IPS-NIHi7 (cell line): ENCODE measurements at regions not wholly inside any gene's neighbourhood (a gene's known extent, or its start where the extent isn't known, plus 50 kb on each side); places are given as distances from the start of the nearest gene placed in this dataset.

Experiments used
- DNase-seq: peaks from one replicate; pipeline ENCODE4 v3.0.0; 2012; ENCODE audit warnings: mixed read lengths; ENCODE audit errors: extremely low spot score

DNA sequence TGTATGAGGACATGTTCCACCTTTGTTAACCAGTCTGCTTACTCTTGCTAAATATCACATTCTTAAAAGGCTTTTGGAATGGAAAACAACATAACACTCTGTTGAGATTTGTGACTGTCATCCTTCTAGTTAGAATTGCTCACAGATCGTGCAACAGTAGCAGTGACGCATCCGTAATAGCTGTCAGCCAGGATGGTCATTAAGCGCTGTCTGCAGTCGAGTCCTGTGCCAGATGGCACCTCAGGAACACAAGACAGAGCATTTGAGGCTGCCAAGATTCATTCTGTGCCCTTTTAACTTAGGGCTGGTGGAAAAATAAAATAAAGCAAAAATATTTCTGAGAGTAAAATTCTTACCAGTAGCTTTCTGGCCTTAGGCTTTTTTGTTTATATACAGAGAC is 348.6 kb downstream of the ANKRD7 start:
- DNase-seq = no peak

DNA sequence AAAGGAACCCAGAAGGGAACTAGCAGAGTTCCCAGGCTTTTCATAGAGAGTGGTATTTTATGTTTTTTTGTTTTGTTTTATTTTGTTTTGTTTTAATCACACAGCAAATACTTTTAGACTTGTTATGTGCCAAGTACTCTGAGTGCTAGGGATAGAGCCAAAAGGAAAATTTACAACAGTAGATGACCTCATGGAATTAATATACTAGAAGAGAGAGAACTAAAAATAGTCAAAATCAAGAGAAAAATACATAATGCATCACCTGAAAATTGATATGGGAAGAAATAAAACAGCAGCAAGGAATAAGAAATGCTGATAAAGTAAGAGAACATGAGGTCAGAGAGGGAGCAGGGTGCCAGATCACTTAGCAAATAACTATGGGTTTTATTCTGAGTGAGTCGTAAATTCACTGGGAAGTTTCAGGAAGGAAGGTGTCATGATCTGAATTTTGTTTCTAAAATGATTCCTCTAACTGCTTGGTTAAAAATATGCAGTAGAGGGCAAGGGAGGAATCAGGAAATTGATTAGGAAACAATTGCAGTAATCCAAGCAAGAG is 351.0 kb downstream of the ANKRD7 start:
- DNase-seq = no peak

DNA sequence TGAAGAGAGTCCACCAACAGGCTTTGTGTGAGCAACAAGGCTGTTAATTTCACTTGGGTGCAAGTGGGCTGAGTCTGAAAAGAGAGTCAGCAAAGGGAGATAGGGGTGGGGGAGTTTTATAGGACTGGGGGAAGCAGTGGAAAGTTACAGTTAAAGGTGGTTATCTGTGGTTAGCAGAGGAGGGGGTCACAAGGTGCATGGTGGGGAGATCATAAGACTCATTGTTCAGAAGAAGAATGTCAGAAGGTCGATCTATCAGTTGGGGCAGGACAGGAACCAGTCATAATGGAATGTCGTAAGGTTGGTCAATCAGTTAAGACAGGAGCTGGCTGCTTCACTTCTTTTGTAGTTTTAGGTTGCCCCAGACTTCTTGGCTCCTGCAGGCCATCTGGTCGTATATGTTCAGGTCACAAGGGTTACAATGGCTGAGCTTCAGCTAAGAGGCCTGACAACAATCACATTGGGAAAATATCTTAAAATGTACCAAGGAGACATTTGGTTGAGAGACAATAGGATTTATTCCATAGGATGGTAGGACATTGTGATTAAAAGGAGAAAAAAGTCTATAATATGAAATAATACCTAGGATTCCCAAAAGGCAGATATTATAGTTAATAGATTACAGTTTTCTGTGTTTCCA is 356.4 kb downstream of the ANKRD7 start:
- DNase-seq = no peak

DNA sequence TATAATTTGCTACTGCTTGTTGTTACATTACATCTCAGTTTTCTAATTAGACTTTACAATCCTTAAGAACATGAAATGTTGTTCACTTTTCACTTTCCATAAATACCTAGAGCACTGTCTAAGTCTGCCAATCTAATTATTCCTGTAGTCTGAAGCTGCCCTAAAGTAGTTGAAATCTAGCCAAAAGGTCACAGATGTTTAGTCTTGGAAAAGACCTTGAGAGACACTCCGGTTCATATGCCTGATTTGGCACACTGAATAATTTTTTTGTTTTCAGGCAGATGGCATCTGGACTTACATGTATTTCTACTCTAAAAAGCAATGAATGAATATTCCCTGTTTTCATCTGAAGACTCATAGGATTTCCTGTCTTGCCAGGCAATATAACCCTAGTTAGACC is 359.1 kb downstream of the ANKRD7 start:
- no peak for DNase-seq

DNA sequence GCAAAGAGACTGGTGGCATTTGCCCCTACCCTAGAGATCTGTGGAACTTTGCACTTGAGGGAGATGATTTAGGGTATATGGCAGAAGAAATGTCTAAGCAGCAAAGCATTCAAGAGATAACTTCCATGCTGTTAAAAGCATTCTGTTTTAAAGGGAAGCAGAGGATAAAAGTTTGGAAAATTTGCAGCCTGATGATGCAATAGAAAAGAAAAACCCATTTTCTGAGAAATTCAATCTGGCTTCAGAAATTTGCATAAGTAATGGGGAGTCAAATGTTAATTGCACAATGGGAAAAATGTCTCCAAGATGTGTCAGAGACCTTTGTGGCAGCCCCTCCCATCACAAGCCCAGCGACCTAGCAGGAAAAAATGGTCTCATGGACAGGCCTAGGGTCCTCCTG is 361.7 kb downstream of the ANKRD7 start:
- no peak for DNase-seq

DNA sequence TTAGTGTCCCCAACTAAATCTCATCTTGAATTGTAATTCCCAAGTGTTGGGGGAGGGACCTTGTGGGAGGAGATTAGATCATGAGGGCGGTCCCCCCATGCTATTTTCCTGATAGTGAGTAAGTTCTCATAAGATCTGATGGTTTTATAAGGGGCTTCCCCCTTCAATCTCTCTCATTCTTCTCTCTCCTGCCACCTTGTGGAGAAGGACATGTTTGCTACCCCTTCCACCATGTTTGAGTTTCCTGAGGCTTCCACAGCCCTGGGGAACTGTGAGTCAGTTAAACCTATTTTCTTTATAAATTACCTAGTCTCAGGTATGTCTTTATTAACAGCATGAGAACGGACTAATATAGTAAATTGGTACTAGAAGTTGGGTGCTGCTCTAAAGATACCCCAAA is 365.6 kb downstream of the ANKRD7 start:
- DNase-seq = no peak

DNA sequence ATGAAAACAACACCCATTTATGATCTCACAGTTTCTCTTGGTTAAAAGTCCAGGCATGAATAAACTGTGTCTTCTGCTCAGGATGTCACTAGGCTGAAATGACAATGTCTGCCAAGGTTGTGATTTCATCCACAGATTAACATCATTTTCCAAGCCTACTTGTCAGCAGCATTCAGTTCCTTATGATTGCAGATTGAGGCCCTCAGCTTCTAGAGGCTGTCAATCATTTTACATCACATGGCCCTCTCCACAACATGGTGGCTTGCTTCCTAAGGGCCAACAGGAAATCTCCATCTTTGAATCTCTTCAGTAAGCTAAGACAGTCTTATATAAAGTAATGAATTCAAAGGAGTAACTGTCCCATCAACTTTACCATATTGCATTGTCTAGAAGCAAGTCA is 377.6 kb downstream of the ANKRD7 start:
- DNase-seq = no peak

DNA sequence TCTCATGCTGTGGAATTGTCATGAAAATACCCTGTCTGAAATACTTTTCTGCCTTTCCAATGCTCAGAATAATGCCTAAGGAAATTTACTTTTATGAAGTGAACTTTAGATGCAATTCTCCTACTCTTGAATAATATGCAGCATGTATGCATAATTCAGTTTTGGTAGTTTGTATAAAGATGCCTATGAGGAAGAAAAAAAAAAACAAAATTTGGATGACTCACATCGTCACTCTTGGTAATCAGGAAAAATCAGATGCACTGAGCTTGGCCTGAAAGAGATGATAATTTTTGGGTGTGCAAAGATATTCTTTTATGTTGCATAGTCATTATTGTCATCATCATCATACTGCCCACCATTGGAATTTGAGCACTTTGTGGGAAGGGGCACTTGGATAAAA is 382.1 kb downstream of the ANKRD7 start:
- DNase-seq = no peak

DNA sequence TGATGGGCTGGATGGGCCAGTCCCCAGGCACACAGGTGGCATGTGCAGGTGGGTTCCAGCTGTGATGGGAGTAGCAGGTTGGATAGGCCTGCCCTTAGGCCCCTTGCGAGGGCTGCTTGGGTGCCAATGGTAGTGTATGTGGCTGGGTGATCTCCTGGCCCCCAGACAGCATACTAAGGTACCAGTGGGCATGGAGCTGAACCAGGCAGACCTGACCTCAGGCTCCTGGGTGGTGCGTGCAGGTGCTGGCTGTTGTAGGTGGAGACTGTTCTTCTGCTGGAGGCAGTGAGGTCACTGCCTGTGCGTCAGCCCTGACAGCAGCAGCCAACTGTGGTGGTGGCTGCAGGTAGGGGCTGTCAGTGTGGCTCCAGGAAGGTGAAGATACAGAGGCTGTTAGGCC is 384.7 kb downstream of the ANKRD7 start:
- no peak for DNase-seq

DNA sequence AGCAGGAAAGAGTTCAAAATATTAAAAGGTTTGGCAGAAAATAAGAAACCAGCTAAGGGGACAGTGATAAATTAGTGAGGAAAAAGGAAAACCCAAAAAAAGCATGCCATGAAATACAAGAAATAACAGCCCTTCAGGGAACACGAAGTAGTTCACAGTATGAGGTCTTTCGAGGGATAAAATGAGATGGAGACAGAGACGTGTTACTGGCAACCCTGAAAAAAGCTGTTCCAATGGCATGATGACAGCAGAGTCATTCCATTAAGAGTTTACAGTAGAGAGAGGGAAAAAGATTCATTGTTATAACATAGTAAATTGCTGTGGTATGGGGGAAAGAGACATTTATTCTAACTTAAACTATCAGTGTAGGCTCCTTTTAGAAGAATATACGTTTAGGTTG is 391.2 kb downstream of the ANKRD7 start:
- DNase-seq = no peak

DNA sequence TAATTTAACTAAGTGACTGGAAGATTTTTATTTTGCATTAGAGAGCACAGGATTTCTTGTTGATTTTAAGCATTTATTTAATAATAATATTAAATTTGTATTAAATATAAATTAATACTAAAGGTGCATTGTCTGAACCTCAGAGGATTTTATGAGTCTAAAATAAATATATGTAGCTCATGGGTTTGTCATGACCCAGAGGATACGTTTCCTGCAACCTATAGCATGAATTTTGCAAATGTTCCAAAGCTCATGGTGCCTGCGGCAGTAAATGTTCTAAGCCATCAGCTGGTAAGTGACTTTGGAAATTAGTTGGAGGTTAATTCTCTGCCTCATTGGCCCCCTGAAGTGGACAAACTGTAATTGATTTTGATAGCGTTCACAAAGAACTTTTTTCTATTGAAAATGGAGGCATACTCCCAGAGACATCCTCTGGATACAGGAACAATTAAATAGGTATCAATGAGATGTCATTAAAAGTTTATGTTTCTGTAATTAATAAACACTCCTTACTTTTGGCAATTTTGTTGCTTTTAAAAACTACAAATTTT is 397.4 kb downstream of the ANKRD7 start:
- no peak for DNase-seq

DNA sequence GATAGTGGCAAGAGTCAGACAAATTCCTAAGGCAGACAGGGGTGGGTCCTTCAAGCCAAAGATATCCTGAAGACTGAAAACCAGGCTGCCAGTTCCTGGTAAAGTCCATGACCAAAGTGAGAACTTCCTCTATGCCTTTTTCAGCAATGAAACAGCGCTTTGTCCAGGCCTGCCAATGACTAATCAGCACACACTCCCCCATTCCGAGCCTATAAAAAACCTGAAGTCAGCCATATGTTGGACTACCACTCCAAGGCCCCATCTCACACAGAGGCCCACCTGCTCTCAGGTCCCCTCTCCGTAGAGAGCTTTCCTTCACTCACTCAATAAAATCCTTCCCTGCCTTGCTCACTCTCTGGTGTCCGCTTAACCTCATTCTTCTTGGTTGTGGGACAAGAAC is 402.2 kb downstream of the ANKRD7 start:
- no peak for DNase-seq

DNA sequence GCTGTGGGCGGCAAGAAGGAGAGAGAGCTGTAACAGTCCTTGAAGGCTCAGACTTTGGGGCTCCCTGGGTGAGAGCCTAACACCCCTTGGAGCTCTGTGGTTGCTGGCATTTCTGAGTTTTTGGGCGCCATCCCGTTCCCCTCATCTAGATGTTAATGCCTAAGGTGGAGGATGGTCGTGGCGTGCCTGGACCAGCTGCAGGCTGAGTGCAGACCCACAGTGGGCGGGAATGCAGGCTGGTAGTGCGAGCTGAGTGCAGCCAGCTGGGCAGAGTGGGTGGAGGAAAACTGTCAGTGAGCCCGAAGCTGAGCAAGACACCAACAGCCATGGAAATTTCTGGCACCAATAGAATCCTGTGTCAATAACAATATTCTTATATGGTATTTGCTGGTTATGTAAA is 403.0 kb downstream of the ANKRD7 start:
- DNase-seq = no peak

DNA sequence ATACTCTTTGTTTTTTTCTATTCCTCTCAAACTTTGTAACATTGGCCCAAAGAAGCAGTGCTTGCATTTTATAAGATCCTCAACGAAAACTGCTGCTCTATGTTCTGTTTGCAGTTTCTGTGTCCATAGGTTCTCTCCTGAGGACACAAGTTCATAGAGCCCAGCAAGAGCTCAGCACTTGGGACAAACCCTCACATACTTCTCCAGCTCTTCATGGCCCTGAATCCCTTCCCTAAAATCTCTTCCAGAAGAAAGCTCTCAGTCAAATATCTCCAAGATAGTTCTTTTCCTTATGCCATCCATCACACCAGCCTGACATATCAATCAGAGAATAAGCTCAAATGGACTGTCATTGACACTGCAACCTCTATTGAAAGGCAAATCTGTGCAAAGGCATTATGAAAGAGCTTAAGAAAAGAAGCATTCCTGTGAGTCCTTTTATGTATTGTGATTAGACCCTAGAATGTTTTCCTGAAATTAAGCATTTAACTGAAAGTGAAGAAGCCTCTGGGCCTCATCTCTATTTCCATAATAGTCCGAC is 405.5 kb downstream of the ANKRD7 start:
- DNase-seq = no peak

DNA sequence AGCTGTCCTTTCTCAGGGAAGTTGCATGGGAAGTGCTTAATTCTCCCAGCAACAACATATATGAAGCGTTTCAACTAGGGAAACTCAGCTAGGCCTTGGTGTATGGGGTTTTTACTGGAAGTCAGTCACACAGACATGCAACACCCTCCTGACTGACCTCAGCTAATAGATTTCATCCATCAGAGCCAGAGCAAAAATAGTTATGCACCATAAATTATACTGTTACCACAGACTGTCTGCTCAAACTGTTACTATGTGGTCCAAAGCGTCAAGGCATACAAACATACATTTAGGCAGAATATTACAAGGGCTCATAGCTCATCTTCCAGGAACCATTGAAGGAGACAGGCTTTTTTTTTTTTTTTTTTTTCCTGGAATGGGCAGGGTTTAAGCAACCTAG is 417.9 kb downstream of the ANKRD7 start:
- no peak for DNase-seq

DNA sequence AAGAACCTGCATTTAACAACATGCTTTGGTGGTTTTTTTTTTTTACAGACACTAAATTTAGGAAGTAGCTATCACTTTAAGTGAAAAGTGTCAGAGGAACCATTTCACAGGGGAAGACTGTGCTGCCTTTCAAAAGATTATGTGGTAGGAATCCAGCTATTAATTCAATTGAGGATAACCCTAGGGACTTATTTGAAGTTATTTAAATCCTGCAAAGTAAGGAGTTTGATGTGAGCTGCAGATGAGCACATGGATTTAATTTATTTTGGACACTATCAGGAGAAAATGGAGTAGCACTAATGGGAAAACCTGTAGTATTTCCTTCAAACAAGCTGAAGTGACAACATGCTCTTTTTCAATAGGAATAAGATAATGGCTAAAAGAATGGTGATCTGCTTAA is 419.8 kb downstream of the ANKRD7 start:
- DNase-seq = no peak

DNA sequence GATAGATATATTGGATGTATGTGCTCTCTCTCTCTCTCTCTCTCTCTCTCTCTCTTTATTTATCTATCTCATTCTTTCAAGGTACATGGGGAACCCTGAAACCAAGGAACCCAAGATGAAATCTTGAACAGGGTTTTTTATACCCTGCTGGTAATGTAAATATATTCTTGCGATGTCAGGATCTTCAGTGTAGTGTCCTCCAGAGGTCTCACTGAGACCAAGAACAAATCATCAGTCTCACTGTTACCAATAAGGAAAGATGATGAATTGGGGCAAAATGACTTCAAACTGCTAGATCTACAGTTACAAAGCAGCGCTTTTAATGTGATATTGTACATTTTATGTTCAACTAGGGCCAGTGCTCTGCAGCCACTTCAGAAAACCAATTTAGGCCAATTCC is 423.5 kb downstream of the ANKRD7 start:
- no peak for DNase-seq

DNA sequence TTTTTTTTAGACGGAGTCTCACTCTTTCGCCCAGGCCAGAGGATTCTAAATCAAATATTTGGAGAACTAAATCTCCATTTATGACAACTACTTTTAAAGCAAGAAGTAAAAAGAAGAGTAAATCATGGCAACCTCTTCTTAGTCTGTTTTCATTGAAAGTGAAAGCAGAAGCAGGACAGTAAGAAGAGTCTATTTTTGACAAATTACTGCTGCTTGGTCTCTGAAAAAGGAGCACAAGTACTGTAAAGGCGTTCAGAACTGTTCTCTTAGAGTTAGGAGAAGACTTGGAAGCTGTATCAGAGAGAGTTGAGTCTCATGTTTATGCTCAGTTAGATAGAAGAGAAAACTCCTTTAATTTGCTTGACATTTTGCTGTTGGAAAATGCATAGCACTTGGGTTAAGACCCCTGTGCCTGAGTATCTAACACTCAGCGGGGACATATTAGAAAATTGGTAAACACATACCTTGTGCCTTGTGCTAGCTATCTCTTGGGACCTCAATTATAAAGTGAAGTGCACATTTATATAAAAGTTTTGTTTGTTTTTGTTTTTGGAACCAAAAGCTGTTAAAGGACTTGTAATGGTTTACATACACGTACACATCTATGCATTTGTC is 433.0 kb downstream of the ANKRD7 start:
- no peak for DNase-seq

DNA sequence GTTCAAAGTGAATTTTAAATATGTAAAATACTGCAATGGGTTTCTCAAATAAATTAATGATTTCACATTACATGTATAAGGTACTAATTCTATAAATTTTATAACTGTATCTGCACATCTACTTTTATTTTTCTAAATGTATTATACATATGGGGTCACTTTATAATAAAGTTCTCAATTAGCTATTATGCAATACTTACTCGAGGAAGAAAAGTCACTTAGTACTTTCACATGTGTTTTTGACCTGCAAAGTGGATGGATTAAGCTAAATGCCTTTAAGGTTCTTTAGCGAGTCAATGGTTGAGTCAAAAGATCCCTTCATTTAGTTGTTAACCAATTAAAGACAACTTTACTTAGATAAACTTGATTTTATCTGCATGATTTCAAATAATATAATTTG is 437.8 kb downstream of the ANKRD7 start:
- DNase-seq = no peak

DNA sequence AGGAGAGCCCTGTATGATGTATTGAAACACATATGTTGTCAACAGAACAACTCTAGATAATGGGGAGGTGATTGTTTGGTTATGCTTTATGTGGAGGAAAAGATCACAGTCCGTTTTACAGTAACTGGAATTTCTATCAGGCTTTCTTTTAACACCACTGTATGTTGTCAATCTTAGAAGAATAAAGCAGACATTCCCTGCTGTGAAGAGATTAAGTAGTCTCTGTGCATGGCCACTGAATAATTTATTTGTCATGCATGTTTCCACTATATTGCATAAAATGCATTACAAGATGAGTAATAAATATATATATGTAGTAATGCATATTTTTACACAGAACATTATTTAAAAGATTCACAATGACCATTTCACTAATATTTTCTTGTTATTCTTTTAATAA is 440.0 kb downstream of the ANKRD7 start:
- DNase-seq = no peak

DNA sequence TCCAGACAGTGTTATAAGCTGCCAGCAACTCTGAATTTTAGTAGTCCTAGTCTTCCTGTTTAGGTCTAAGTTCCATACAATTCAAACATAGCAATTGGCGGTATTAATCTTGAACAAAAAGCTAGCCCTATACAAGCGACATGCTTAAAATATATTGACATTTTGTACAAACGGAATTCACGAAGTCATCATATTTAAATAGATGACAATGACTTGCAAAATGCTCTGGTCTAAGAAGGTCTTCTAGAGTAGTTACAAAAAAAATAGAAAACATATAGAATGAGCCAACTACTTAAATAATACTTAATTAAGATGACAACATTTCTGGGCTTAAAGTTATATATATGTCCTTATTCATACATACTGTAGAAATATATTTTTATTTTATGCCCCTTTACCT is 446.6 kb downstream of the ANKRD7 start:
- no peak for DNase-seq

DNA sequence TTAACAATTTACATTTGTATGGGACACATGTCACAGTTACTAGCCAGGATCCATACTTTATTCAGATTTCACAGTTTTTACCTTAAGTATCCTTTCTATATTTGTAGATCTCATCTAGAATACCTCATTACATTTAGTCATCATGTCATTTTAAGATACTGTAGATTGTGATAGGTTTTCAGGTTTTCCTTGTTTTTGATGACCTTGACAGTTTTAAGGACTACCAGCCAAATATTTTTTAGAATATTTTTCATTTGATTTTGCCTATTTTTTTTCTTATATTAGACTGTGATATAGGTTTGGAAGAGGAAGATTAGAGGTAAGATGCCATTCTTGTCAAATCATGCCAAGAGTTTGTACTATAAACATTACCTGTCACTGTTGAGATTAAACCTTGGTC is 460.3 kb downstream of the ANKRD7 start:
- DNase-seq = no peak

DNA sequence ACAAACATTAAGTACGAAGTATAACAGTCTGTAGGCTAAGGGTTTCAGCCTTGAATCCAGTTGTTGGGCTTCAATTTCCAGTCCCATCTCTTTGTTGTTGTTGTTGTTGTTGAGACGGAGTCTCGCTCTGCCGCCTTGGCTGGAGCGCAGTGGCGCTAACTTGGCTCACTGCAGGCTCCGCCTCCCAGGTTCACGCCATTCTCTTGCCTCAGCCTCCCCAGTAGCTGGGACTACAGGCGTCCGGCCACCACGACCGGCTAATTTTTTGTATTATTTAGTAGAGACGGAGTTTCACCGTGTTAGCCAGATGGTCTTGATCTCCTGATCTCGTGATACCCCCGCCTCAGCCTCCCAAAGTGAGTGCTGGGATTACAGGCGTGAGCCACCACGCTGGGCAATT is 464.9 kb downstream of the ANKRD7 start:
- DNase-seq = no peak
